ENCODE measurements at regions not wholly inside any gene's neighbourhood (a gene's known extent, or its start where the extent isn't known, plus 50 kb on each side); places are given as distances from the start of the nearest gene placed in this dataset.
A peak's percentile ranks its signal among the peaks of the same experiment; 100 is the strongest.
"Not testable (repeated sequence)": the region's sequence is repeated elsewhere in the genome, so short reads cannot be mapped to it uniquely, and the experiment has no call there.

GRCh38 chr4:72919464-72919863 lies 150.1 kb downstream of the COX18 start:
- no peak for DNase-seq
- Histone ChIP-seq H3K36me3 (replicated peaks; ENCODE audit: control insufficient read depth, insufficient read depth, low read length) (no peaks in the 10 kb centered on the region), H3K27me3 (ENCODE audit: control insufficient read depth, insufficient read depth, low read length) (no peaks in the 10 kb centered on the region), H3K4me3 (ENCODE audit: insufficient read depth, low read depth, low read length) (no peak overlapping the region)

GRCh38 chr4:72918362-72918761 lies 151.2 kb downstream of the COX18 start:
- Histone ChIP-seq H3K36me3 (replicated peaks; ENCODE audit: control insufficient read depth, insufficient read depth, low read length) (no peaks in the 10 kb centered on the region), H3K27me3 (ENCODE audit: control insufficient read depth, insufficient read depth, low read length) (no peaks in the 10 kb centered on the region), H3K4me3 (ENCODE audit: insufficient read depth, low read depth, low read length) (no peak overlapping the region)
- DNase-seq, result no peak

GRCh38 chr4:72911316-72911715 lies 158.2 kb downstream of the COX18 start:
- no peak for DNase-seq
- Histone ChIP-seq H3K27me3 (ENCODE audit: control insufficient read depth, insufficient read depth, low read length) (no peaks in the 10 kb centered on the region), H3K4me3 (ENCODE audit: insufficient read depth, low read depth, low read length) (no peak overlapping the region), H3K36me3 (replicated peaks; ENCODE audit: control insufficient read depth, insufficient read depth, low read length) (no peaks in the 10 kb centered on the region)

GRCh38 chr4:72909461-72909860 lies 160.1 kb downstream of the COX18 start:
- Histone ChIP-seq H3K36me3 (replicated peaks; ENCODE audit: control insufficient read depth, insufficient read depth, low read length) (no peaks in the 10 kb centered on the region), H3K4me3 (ENCODE audit: insufficient read depth, low read depth, low read length) (no peak overlapping the region), H3K27me3 (ENCODE audit: control insufficient read depth, insufficient read depth, low read length) (no peaks in the 10 kb centered on the region)
- DNase-seq, result peak; percentile 70

GRCh38 chr4:72902354-72902753 lies 167.2 kb downstream of the COX18 start:
- no peaks in the 10 kb centered on the region for H3K27me3 ChIP-seq (ENCODE audit: control insufficient read depth, insufficient read depth, low read length)
- DNase-seq, result no peak
- no peaks in the 10 kb centered on the region for H3K36me3 ChIP-seq (replicated peaks; ENCODE audit: control insufficient read depth, insufficient read depth, low read length)
- H3K4me3 ChIP-seq (ENCODE audit: insufficient read depth, low read depth, low read length), result no peak overlapping the region

- DNase-seq, result no peak
Observed at GRCh38 chr4:72901553-72901952, 168.0 kb downstream of the COX18 start.

GRCh38 chr4:72900952-72901351 lies 168.6 kb downstream of the COX18 start:
- no peak for DNase-seq
- Histone ChIP-seq H3K36me3 (replicated peaks; ENCODE audit: control insufficient read depth, insufficient read depth, low read length) (no peaks in the 10 kb centered on the region), H3K27me3 (ENCODE audit: control insufficient read depth, insufficient read depth, low read length) (no peaks in the 10 kb centered on the region), H3K4me3 (ENCODE audit: insufficient read depth, low read depth, low read length) (no peak overlapping the region)

More at GRCh38 chr4:72901553-72901952, 168.0 kb downstream of the COX18 start:
- no peaks in the 10 kb centered on the region for H3K36me3 ChIP-seq (replicated peaks; ENCODE audit: control insufficient read depth, insufficient read depth, low read length)
- no peaks in the 10 kb centered on the region for H3K27me3 ChIP-seq (ENCODE audit: control insufficient read depth, insufficient read depth, low read length)
- H3K4me3 ChIP-seq (ENCODE audit: insufficient read depth, low read depth, low read length), result no peak overlapping the region

- H3K27me3 ChIP-seq (ENCODE audit: control insufficient read depth, insufficient read depth, low read length), result no peaks in the 10 kb centered on the region
- H3K4me3 ChIP-seq (ENCODE audit: insufficient read depth, low read depth, low read length), result no peak overlapping the region
- DNase-seq, result no peak
- H3K36me3 ChIP-seq (replicated peaks; ENCODE audit: control insufficient read depth, insufficient read depth, low read length), result no peaks in the 10 kb centered on the region
Observed at GRCh38 chr4:72899621-72900020, 169.9 kb downstream of the COX18 start.

GRCh38 chr4:72899214-72899613 lies 170.3 kb downstream of the COX18 start:
- Histone ChIP-seq H3K27me3 (ENCODE audit: control insufficient read depth, insufficient read depth, low read length) (no peaks in the 10 kb centered on the region), H3K4me3 (ENCODE audit: insufficient read depth, low read depth, low read length) (no peak overlapping the region), H3K36me3 (replicated peaks; ENCODE audit: control insufficient read depth, insufficient read depth, low read length) (no peaks in the 10 kb centered on the region)
- no peak for DNase-seq

- no peak for DNase-seq
- no peaks in the 10 kb centered on the region for H3K27me3 ChIP-seq (ENCODE audit: control insufficient read depth, insufficient read depth, low read length)
- no peaks in the 10 kb centered on the region for H3K36me3 ChIP-seq (replicated peaks; ENCODE audit: control insufficient read depth, insufficient read depth, low read length)
- H3K4me3 ChIP-seq (ENCODE audit: insufficient read depth, low read depth, low read length), result no peak overlapping the region
Observed at GRCh38 chr4:72896515-72896914, 173.0 kb downstream of the COX18 start.

- Histone ChIP-seq H3K27me3 (ENCODE audit: control insufficient read depth, insufficient read depth, low read length) (no peaks in the 10 kb centered on the region), H3K36me3 (replicated peaks; ENCODE audit: control insufficient read depth, insufficient read depth, low read length) (no peaks in the 10 kb centered on the region), H3K4me3 (ENCODE audit: insufficient read depth, low read depth, low read length) (no peak overlapping the region)
- DNase-seq, result peak; percentile 29
Observed at GRCh38 chr4:72895408-72895807, 174.1 kb downstream of the COX18 start.

GRCh38 chr4:72893354-72894066 lies 176.0 kb downstream of the COX18 start:
- Histone ChIP-seq H3K4me3 (ENCODE audit: insufficient read depth, low read depth, low read length) (no peak overlapping the region), H3K27me3 (ENCODE audit: control insufficient read depth, insufficient read depth, low read length) (no peaks in the 10 kb centered on the region), H3K36me3 (replicated peaks; ENCODE audit: control insufficient read depth, insufficient read depth, low read length) (no peaks in the 10 kb centered on the region)
- no peak for DNase-seq

GRCh38 chr4:72888331-72888730 lies 181.2 kb downstream of the COX18 start:
- no peak for DNase-seq
- Histone ChIP-seq H3K4me3 (ENCODE audit: insufficient read depth, low read depth, low read length) (no peak overlapping the region), H3K36me3 (replicated peaks; ENCODE audit: control insufficient read depth, insufficient read depth, low read length) (no peaks in the 10 kb centered on the region), H3K27me3 (ENCODE audit: control insufficient read depth, insufficient read depth, low read length) (no peaks in the 10 kb centered on the region)

- no peak overlapping the region for H3K4me3 ChIP-seq (ENCODE audit: insufficient read depth, low read depth, low read length)
- H3K27me3 ChIP-seq (ENCODE audit: control insufficient read depth, insufficient read depth, low read length), result no peaks in the 10 kb centered on the region
- DNase-seq, result no peak
- no peaks in the 10 kb centered on the region for H3K36me3 ChIP-seq (replicated peaks; ENCODE audit: control insufficient read depth, insufficient read depth, low read length)
Observed at GRCh38 chr4:72887152-72887551, 182.4 kb downstream of the COX18 start.

GRCh38 chr4:72886602-72887001 lies 182.9 kb downstream of the COX18 start:
- H3K36me3 ChIP-seq (replicated peaks; ENCODE audit: control insufficient read depth, insufficient read depth, low read length), result no peaks in the 10 kb centered on the region
- no peaks in the 10 kb centered on the region for H3K27me3 ChIP-seq (ENCODE audit: control insufficient read depth, insufficient read depth, low read length)
- peak; percentile 22 for DNase-seq
- no peak overlapping the region for H3K4me3 ChIP-seq (ENCODE audit: insufficient read depth, low read depth, low read length)

GRCh38 chr4:72884225-72884624 lies 185.3 kb downstream of the COX18 start:
- H3K27me3 ChIP-seq (ENCODE audit: control insufficient read depth, insufficient read depth, low read length); H3K36me3 ChIP-seq (replicated peaks; ENCODE audit: control insufficient read depth, insufficient read depth, low read length); H3K4me3 ChIP-seq (ENCODE audit: insufficient read depth, low read depth, low read length); DNase-seq: not testable (repeated sequence)
